ENCODE measurements at regions not wholly inside any gene's neighbourhood (a gene's known extent, or its start where the extent isn't known, plus 50 kb on each side); places are given as distances from the start of the nearest gene placed in this dataset.

- CTCF ChIA-PET: interaction anchor here (1.2 kb wide), 1 partner anchor 834 kb away, joined by 3 read pairs; no protein-coding TSS in a partner anchor
- TF ChIP-seq JUN (IDR thresholded peaks at IDR 0.05; ENCODE audit: borderline replicate concordance, insufficient read depth, insufficient read length, low read depth) (no peak), POLR2AphosphoS5 (IDR thresholded peaks at IDR 0.05; ENCODE audit: insufficient read depth, low read depth, low read length) (no peak), FOS (IDR thresholded peaks at IDR 0.05; ENCODE audit: borderline replicate concordance, insufficient read depth, low read length) (no peak), CTCF (IDR thresholded peaks at IDR 0.05; ENCODE audit: extremely low read depth in 1 of 2, insufficient read depth in 1 of 2, low read depth in 1 of 2, low read length in 2 of 2) (no peak), POLR2A (IDR thresholded peaks at IDR 0.05; ENCODE audit: low read depth, low read length) (no peak), EZH2 (IDR thresholded peaks at IDR 0.05; ENCODE audit: borderline replicate concordance, low read depth, low read length, severe bottlenecking) (no peak), MAX (IDR thresholded peaks at IDR 0.05; ENCODE audit: insufficient read depth, insufficient read length) (no peak), GATA2 (IDR thresholded peaks at IDR 0.05; ENCODE audit: insufficient read depth, insufficient read length, low read depth, low read length) (no peak), MYC (IDR thresholded peaks at IDR 0.05; ENCODE audit: low read depth, low read length) (no peak)
- intact Hi-C loops (cut with micrococcal nuclease): no loop called here
- Histone ChIP-seq H3K79me2 (ENCODE audit: control insufficient read depth, insufficient read depth, low read length) (no peaks in the 10 kb centered on the region), H3K4me3 (replicated peaks in 1 of 3; ENCODE audit: insufficient read depth in 1 of 3, low read depth in 1 of 3, low read length in 3 of 3) (no peak overlapping the region), H3K9me1 (replicated peaks; ENCODE audit: control insufficient read depth, extremely low read depth, insufficient read depth, low read length) (no peaks in the 10 kb centered on the region), H3K27me3 (ENCODE audit: control insufficient read depth in 2 of 2, insufficient read depth in 2 of 2, low read length in 2 of 2) (no peaks in the 10 kb centered on the region), H3K27ac (ENCODE audit: insufficient read depth, low read depth, low read length) (no peak overlapping the region), H2AFZ (ENCODE audit: low read depth, low read length) (no peak overlapping the region), H3K36me3 (ENCODE audit: control insufficient read depth in 2 of 2, extremely low read depth in 1 of 2, insufficient read depth in 2 of 2, low read length in 2 of 2) (no peaks in the 10 kb centered on the region), H3K4me1 (ENCODE audit: control insufficient read depth, extremely low read depth, insufficient read depth, low read length) (no peaks in the 10 kb centered on the region), H3K4me2 (ENCODE audit: insufficient read depth, low read length) (no peak overlapping the region), H3K9me3 (replicated peaks; ENCODE audit: control insufficient read depth, insufficient read depth, low read length) (no peaks in the 10 kb centered on the region), H3K9ac (replicated peaks; ENCODE audit: extremely low read depth, insufficient read depth, low read length) (no peak overlapping the region), H4K20me1 (replicated peaks; ENCODE audit: control insufficient read depth, extremely low read depth, insufficient read depth, low read length) (no peaks in the 10 kb centered on the region)
- no TSS peak for BruUV-seq (replicated peaks)
- POLR2A ChIA-PET: no interaction called here
- FAIRE-seq (no peak), DNase-seq (ENCODE audit: low read depth, low spot score) (no peak)
- dilution Hi-C loops (cut with MboI; ENCODE audit: extremely low pct_ligation_motif_present, low sequenced_read_pairs): no loop called here
These were observed 803.1 kb downstream of the SATB2 start for GRCh38 chr2:198654646-198655045.
